ENCODE measurements at regions not wholly inside any gene's neighbourhood (a gene's known extent, or its start where the extent isn't known, plus 50 kb on each side); places are given as distances from the start of the nearest gene placed in this dataset.
"Not testable (repeated sequence)": the region's sequence is repeated elsewhere in the genome, so short reads cannot be mapped to it uniquely, and the experiment has no call there.

GRCh38 chr20:41750137-41750536, 132.0 kb upstream of the CHD6 start:
- Mint-ChIP-seq H3K4me3 (no peak overlapping the region), H3K9me3 (no peaks in the 10 kb centered on the region), H3K27ac (no peak overlapping the region), H3K36me3 (no peaks in the 10 kb centered on the region), H3K4me1 (no peaks in the 10 kb centered on the region), H3K27me3 (peaks cover 25% of the 10 kb centered on the region)
- no peak for DNase-seq

DNA sequence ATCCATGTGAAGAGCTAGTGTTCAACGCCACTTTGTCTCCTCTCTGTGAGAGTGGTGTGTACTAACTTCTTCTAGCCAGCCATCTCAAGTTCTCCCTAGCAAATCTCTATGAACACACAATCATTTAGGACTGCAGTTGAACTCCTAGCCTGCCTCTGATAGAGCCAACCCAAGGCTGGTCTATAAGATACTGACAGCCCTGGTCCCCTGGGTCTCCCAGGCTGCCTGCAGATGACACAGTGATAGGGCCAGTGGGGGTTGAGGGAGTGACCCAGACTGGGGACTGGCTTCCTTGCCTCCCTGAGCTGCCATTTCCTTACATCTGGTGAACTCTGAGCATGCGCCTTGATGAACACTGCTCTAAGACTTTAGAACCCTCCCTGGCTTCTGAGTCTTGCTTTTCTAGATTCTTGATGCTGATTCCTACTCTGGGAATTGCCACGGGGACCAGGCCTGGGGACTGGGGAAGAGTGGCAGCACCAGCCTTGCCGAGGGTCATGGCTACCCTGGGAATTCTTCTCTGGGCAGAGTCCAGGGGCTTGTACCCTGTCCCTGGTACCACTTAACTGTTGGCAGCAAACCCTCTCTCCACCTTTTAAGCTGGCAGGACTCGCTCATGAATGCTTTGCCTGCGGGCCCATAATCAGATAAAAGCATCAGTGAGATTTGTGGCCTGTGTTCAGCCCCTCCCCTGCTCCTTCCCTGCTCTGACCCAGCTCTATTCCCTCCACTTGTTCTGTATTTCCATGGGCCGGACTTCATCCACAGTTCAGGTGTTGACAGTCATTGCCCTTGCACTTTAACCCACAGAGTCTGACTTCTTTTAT, 130.8 kb upstream of the CHD6 start:
- peaks cover 24% of the 10 kb centered on the region for H3K27me3 Mint-ChIP-seq
- no peaks in the 10 kb centered on the region for H3K9me3 Mint-ChIP-seq
- DNase-seq: no peak
- no peaks in the 10 kb centered on the region for H3K4me1 Mint-ChIP-seq
- no peak overlapping the region for H3K27ac Mint-ChIP-seq
- no peak overlapping the region for H3K4me3 Mint-ChIP-seq
- H3K36me3 Mint-ChIP-seq: no peaks in the 10 kb centered on the region

DNA sequence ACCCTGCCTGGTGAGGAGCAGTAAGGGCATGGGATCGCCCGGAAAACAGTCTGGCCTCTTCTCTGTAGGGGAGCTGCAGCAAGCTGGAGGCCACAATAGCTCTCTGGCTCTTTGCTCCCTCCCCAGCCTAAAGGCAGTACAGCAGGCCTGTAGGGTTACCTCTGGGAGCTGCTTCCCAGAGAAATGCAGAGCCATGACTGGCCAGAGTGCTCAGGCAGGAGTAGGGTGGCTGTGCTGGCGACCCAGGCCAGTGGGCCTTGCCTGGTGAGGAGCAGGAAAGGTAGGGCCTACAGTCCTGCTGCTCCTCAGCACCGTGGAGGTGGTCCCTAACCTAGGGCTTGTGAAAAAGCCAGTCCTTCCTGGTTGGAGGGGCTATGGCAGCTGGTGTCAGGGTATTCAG, 129.9 kb upstream of the CHD6 start:
- H3K4me3 Mint-ChIP-seq: no peak overlapping the region
- no peaks in the 10 kb centered on the region for H3K4me1 Mint-ChIP-seq
- H3K27me3 Mint-ChIP-seq: peaks cover 24% of the 10 kb centered on the region
- no peaks in the 10 kb centered on the region for H3K9me3 Mint-ChIP-seq
- H3K27ac Mint-ChIP-seq: no peak overlapping the region
- DNase-seq: no peak
- H3K36me3 Mint-ChIP-seq: no peaks in the 10 kb centered on the region

- H3K27ac Mint-ChIP-seq: no peak overlapping the region
- H3K9me3 Mint-ChIP-seq: no peaks in the 10 kb centered on the region
- H3K4me3 Mint-ChIP-seq: no peak overlapping the region
- peaks cover 24% of the 10 kb centered on the region for H3K27me3 Mint-ChIP-seq
- no peaks in the 10 kb centered on the region for H3K36me3 Mint-ChIP-seq
- DNase-seq: no peak
- no peaks in the 10 kb centered on the region for H3K4me1 Mint-ChIP-seq
These were observed 129.0 kb upstream of the CHD6 start for GRCh38 chr20:41747226-41747625.

DNA sequence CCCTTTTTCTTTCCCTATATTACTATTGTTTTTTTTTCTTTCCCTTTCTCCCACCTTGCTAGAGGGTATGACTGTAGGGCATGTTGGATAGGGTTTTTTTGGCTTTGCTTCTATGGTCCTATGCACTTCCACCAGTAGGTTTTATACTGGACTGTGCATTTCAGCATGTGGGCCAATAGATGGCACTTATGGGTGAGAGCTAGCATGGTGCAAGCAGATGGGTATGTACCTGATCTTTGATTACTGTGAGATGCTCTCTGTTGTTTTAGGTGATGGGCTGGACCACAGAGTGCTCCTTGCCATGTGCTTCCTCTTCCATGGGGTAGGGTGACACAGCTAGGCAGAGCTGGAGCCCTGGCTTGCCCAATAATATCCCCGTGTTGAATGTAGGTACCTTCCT, 128.5 kb upstream of the CHD6 start:
- H3K9me3 Mint-ChIP-seq: no peaks in the 10 kb centered on the region
- no peak overlapping the region for H3K27ac Mint-ChIP-seq
- no peaks in the 10 kb centered on the region for H3K4me1 Mint-ChIP-seq
- no peak overlapping the region for H3K4me3 Mint-ChIP-seq
- no peak for DNase-seq
- peaks cover 24% of the 10 kb centered on the region for H3K27me3 Mint-ChIP-seq
- H3K36me3 Mint-ChIP-seq: no peaks in the 10 kb centered on the region

DNA sequence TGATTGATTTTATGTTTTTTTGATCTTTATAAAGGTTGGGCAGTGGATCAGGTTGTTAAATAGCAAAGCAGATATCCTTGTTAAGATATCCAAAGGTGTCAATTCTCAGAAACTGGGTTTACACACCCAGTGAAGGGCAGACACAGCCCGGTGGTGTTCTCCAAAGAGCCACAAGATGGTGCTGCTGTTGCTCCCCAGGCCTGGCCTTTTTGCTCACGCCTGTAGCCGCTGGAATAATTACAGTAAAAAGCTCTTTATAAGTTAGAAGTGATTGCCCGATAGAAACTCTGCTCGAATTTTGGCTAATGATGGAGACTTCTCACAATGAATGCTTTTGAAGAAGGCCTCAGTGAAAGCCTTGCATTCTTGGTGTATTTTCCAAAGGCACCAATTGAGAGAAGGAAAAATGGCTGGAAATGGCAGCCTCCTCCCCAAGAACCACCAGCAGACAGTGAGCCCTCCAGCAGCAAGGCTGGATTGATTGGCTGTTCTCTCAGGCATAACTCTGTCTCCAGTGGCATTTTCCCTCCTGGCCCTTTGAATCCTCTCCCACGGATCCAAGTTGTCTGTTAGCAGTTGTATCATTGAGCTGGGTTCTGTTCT, 120.5 kb upstream of the CHD6 start:
- Mint-ChIP-seq H3K36me3 (no peaks in the 10 kb centered on the region), H3K27me3 (no peaks in the 10 kb centered on the region), H3K4me1 (no peaks in the 10 kb centered on the region), H3K9me3 (no peaks in the 10 kb centered on the region), H3K27ac (no peak overlapping the region), H3K4me3 (no peak overlapping the region)
- DNase-seq: peak; percentile 34

DNA sequence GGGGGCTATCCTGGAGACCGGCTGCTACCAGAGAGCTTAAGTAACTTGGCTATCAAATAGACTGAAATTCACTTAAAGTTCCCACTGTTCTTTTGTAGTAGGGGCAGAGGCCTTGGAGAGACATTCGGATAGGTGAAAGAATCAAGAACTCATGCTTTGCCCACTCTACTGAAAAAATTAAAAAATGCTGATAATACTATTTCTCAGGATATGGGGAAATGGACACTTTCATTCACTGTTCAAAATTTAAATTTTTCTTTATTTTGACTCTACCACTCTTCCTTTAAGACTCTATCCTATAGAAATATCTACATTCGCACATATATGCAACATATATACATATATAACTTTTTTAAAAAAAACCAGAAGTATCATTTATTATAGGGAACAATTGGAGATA, 117.8 kb upstream of the CHD6 start:
- Mint-ChIP-seq H3K4me3 (no peak overlapping the region), H3K27me3 (no peaks in the 10 kb centered on the region), H3K27ac (no peak overlapping the region), H3K36me3 (no peaks in the 10 kb centered on the region), H3K4me1 (no peaks in the 10 kb centered on the region), H3K9me3 (no peaks in the 10 kb centered on the region)
- no peak for DNase-seq

- DNase-seq: peak; percentile 14
- Mint-ChIP-seq H3K9me3 (no peaks in the 10 kb centered on the region), H3K4me3 (no peak overlapping the region), H3K4me1 (no peaks in the 10 kb centered on the region), H3K27me3 (no peaks in the 10 kb centered on the region), H3K27ac (no peak overlapping the region), H3K36me3 (no peaks in the 10 kb centered on the region)
These were observed 116.3 kb upstream of the CHD6 start for GRCh38 chr20:41734506-41734945.

DNA sequence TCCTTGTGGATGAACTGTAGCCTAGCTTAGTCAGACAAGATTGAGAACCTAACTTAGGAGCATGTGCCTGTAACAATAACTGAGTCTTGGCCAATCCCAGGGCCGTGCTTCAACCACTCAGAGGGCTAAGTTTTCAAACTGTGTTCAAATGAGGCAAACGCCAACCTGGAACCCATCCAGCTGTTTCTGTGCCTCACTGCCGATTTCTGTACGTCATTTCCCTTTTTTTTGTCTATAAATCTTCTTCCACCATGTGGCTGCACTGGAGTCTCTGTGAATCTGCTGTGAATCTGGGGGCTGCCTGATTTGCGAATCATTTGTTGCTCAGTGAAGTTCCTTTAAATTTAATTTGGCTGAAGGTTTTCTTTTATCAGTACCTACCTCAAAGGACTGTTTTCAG, 115.0 kb upstream of the CHD6 start:
- Mint-ChIP-seq H3K36me3 (no peaks in the 10 kb centered on the region), H3K27ac (no peak overlapping the region), H3K9me3 (no peaks in the 10 kb centered on the region), H3K4me3 (no peak overlapping the region), H3K27me3 (no peaks in the 10 kb centered on the region), H3K4me1 (no peaks in the 10 kb centered on the region)
- no peak for DNase-seq

- H3K9me3 Mint-ChIP-seq, H3K36me3 Mint-ChIP-seq: not testable (repeated sequence)
These were observed 113.0 kb upstream of the CHD6 start for GRCh38 chr20:41731198-41731597.

GRCh38 chr20:41727681-41728080, 109.5 kb upstream of the CHD6 start:
- H3K36me3 Mint-ChIP-seq, DNase-seq: not testable (repeated sequence)

More at GRCh38 chr20:41731198-41731597, 113.0 kb upstream of the CHD6 start:
- H3K4me1 Mint-ChIP-seq, DNase-seq, H3K4me3 Mint-ChIP-seq, H3K27me3 Mint-ChIP-seq, H3K27ac Mint-ChIP-seq: not testable (repeated sequence)

DNA sequence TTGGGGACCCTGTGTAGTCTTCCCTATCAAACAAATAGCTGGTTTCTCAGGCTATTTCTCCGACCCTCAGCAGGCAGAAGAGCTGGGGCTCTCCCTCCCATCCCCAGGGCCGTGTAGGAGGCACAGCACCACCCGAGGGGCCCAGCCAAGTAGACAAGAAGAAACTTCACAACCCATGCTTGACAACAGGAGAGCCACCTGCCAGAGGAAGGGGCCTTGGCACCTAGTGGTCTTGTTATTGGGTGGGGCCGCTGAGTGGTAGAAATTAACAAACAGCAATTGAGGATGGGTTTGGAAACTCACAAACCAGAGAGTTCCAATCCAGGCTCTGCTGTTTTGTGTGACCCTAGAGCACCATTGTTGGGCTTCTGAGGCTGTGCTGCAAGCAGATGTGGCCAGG, 108.5 kb upstream of the CHD6 start:
- peaks cover 4% of the 10 kb centered on the region for H3K27me3 Mint-ChIP-seq
- DNase-seq: no peak
- no peak overlapping the region for H3K27ac Mint-ChIP-seq
- H3K36me3 Mint-ChIP-seq: no peaks in the 10 kb centered on the region
- no peaks in the 10 kb centered on the region for H3K4me1 Mint-ChIP-seq
- no peak overlapping the region for H3K4me3 Mint-ChIP-seq
- peaks cover 3% of the 10 kb centered on the region for H3K9me3 Mint-ChIP-seq

More at GRCh38 chr20:41727681-41728080, 109.5 kb upstream of the CHD6 start:
- not testable (repeated sequence) for H3K4me1 Mint-ChIP-seq, H3K9me3 Mint-ChIP-seq, H3K4me3 Mint-ChIP-seq, H3K27ac Mint-ChIP-seq, H3K27me3 Mint-ChIP-seq

DNA sequence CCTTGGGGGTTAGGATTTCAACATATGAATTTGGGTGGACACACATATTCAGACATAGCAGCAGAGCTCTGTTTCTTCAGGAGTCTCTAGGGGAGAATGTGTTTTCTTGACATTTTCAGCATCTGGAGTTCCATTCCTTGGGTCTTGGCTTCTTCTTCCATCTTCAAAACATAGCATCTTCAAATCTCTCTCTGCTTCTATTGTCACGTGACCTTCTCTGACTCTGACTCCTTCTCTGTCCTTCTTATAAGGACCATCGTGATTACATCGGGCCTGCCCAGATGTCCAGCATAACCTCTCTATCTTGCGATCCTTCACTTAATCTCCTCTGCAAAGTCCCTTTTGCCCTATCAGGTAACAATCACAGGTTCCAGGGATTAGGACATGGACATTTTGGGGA, 101.0 kb upstream of the CHD6 start:
- no peak for DNase-seq
- Mint-ChIP-seq H3K27ac (no peak overlapping the region), H3K4me1 (no peaks in the 10 kb centered on the region), H3K4me3 (no peak overlapping the region), H3K9me3 (no peaks in the 10 kb centered on the region), H3K36me3 (no peaks in the 10 kb centered on the region), H3K27me3 (peaks cover 4% of the 10 kb centered on the region)

DNA sequence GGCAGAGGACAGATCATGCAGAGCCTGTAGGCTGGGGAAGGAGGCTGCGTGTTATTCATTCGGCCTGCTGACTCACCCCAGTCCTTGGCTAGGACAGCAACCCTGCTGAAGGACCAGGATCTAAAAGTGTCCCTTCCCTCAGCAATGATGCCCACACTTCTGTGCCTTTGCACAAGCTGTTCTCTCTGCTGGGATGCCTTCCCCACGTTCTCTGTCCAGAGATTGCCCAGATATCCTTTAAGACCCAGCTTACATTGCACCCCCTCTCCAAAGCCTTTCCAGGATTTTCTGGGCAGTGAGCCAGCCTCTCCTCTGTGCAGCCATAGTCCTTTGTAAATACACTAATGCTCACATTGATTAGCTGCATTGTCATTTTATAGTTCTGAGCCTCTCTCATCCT, 99.3 kb upstream of the CHD6 start:
- DNase-seq: no peak
- Mint-ChIP-seq H3K27ac (no peak overlapping the region), H3K36me3 (no peaks in the 10 kb centered on the region), H3K4me1 (no peaks in the 10 kb centered on the region), H3K4me3 (no peak overlapping the region), H3K27me3 (peaks cover 2% of the 10 kb centered on the region), H3K9me3 (no peaks in the 10 kb centered on the region)

GRCh38 chr20:41716911-41717310, 98.7 kb upstream of the CHD6 start:
- H3K27ac Mint-ChIP-seq: no peak overlapping the region
- H3K4me3 Mint-ChIP-seq: no peak overlapping the region
- no peaks in the 10 kb centered on the region for H3K36me3 Mint-ChIP-seq
- no peaks in the 10 kb centered on the region for H3K4me1 Mint-ChIP-seq
- DNase-seq: no peak
- no peaks in the 10 kb centered on the region for H3K27me3 Mint-ChIP-seq
- H3K9me3 Mint-ChIP-seq: no peaks in the 10 kb centered on the region

DNA sequence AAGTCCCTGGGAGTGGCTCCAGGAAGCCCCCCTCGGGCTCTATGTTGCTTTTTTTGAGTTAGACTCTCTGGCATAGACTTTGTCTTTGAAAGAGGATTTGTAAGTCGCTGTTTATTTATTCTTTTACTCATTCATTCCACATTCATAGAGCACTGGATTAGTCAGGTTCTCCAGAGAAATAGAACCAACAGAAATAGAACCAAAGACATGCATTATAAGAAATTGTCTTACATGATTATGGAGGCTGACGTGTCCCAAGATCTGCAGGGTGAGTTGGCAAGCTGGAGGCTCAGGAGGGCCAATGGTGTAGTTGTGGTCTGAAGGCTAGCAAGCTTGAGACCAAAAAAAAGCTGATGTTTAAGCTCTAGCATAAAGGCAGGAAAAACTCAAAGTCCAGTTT, 98.3 kb upstream of the CHD6 start:
- Mint-ChIP-seq H3K36me3 (no peaks in the 10 kb centered on the region), H3K9me3 (no peaks in the 10 kb centered on the region), H3K27ac (no peak overlapping the region), H3K27me3 (peaks cover 2% of the 10 kb centered on the region), H3K4me3 (no peak overlapping the region), H3K4me1 (no peaks in the 10 kb centered on the region)
- DNase-seq: no peak

Data from activated naive CD8-positive, alpha-beta T cell treated with anti-CD3 and anti-CD28 coated beads for 36 hours (primary cell).